Stimulated activated CD8-positive, alpha-beta memory T cell treated with anti-CD3 and anti-CD28 coated beads, Interleukin-7, amount 100 ng/mL, for 4 hours (primary cell): ENCODE measurements at regions not wholly inside any gene's neighbourhood (a gene's known extent, or its start where the extent isn't known, plus 50 kb on each side); places are given as distances from the start of the nearest gene placed in this dataset.

Experiments used
- DNase-seq, 2 donors: peaks; one replicate each; pipeline ENCODE4 v3.0.0-alpha.2; 2020; ENCODE audit warnings: low read depth in 2 of 2

GRCh38 chr2:147506889-147507288 is 337.9 kb upstream of the ACVR2A start:
- DNase-seq, result no peak

- DNase-seq, result no peak
Observed at GRCh38 chr2:147502711-147503290, 342.0 kb upstream of the ACVR2A start.

- no peak for DNase-seq
Observed at GRCh38 chr2:147501968-147502367, 342.9 kb upstream of the ACVR2A start.

- no peak for DNase-seq
Observed at GRCh38 chr2:147500819-147501395, 343.9 kb upstream of the ACVR2A start.

- no peak for DNase-seq
Observed at GRCh38 chr2:147500229-147500628, 344.6 kb upstream of the ACVR2A start.

- no peak for DNase-seq
Observed at GRCh38 chr2:147499785-147500184, 345.0 kb upstream of the ACVR2A start.

- DNase-seq, result no peak
Observed at GRCh38 chr2:147495734-147496133, 349.1 kb upstream of the ACVR2A start.

GRCh38 chr2:147492471-147492870 is 352.4 kb upstream of the ACVR2A start:
- no peak for DNase-seq

GRCh38 chr2:147491506-147491905 is 353.3 kb upstream of the ACVR2A start:
- DNase-seq, result no peak

GRCh38 chr2:147490401-147491261 is 354.2 kb upstream of the ACVR2A start:
- no peak for DNase-seq

GRCh38 chr2:147488472-147488871 is 356.4 kb upstream of the ACVR2A start:
- DNase-seq, result no peak

GRCh38 chr2:147487978-147488289 is 356.9 kb upstream of the ACVR2A start:
- no peak for DNase-seq

GRCh38 chr2:147487286-147487977 is 357.4 kb upstream of the ACVR2A start:
- DNase-seq, result no peak

GRCh38 chr2:147485210-147485851 is 359.5 kb upstream of the ACVR2A start:
- DNase-seq, result no peak

GRCh38 chr2:147483911-147484310 is 360.9 kb upstream of the ACVR2A start:
- DNase-seq, result no peak

GRCh38 chr2:147482916-147483669 is 361.7 kb upstream of the ACVR2A start:
- no peak for DNase-seq

GRCh38 chr2:147482111-147482895 is 362.5 kb upstream of the ACVR2A start:
- DNase-seq, result no peak

- DNase-seq, result no peak
Observed at GRCh38 chr2:147479358-147479757, 365.5 kb upstream of the ACVR2A start.

GRCh38 chr2:147473075-147473474 is 371.8 kb upstream of the ACVR2A start:
- no peak for DNase-seq

GRCh38 chr2:147471126-147471525 is 373.7 kb upstream of the ACVR2A start:
- DNase-seq, result no peak

GRCh38 chr2:147469471-147469870 is 375.4 kb upstream of the ACVR2A start:
- DNase-seq, result no peak
